GM12865 (cell line): ENCODE measurements at regions not wholly inside any gene's neighbourhood (a gene's known extent, or its start where the extent isn't known, plus 50 kb on each side); places are given as distances from the start of the nearest gene placed in this dataset.

ENCODE experiments used
- DNase-seq: peaks from one replicate; pipeline ENCODE4 v3.0.0; 2010; ENCODE audit warnings: low read depth
- H3K4me3 ChIP-seq: 2 replicates; pipeline ENCODE4 v1.5.1; 2011; ENCODE audit warnings: mild to moderate bottlenecking, low read depth, low read length, control low read depth
- TF ChIP-seq, protein P1 (sequence below): IDR thresholded peaks from 2 replicates; pipeline ENCODE4 v1.5.1; 2011; ENCODE audit warnings: low read length, control low read depth, low read depth, inconsistent platforms; ENCODE audit not compliant: insufficient read depth; ENCODE audit errors: missing control alignments

DNA sequence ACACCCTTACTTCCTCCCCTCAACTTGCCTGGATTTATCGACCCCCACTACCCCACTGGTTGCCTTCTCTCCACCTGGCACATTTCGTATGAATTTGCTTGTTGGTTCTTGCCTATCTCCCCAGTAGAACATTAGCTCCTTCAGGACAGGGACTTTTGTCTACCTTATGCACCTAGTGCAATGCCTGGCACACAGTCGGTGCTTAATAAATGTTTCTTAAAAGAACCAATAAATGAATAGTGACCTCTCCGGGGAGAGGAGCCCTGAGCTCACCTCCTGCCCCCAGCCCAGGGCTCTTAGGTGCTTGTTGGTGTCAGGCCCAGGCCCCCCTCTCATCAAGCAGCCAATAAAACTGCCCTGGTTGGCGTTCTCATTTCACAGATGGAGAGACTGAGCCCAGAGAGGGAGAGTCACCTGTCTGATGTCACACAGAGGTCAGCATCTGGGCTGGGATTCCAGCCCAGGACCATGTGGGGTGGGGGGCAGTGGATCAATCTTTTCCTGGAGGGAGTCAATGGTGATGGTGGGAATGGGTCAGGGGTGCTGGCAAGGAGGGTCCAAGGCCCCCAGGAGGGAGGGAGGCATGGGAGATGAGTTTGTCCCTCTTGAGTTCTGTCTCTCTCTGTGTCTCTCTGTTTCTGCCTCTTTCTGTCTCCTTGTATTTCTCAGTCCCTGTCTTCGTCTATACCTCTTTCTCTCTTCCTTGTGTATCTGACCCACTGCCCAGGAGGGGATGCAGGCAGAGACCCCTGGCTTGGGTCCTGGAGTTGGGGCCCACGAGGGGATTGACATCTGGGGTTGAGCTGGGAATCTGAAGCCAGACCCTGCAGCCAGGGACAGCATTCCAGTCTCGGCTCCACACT lies 89.6 kb downstream of the CEBPB start:
- TF ChIP-seq, protein P1, sequence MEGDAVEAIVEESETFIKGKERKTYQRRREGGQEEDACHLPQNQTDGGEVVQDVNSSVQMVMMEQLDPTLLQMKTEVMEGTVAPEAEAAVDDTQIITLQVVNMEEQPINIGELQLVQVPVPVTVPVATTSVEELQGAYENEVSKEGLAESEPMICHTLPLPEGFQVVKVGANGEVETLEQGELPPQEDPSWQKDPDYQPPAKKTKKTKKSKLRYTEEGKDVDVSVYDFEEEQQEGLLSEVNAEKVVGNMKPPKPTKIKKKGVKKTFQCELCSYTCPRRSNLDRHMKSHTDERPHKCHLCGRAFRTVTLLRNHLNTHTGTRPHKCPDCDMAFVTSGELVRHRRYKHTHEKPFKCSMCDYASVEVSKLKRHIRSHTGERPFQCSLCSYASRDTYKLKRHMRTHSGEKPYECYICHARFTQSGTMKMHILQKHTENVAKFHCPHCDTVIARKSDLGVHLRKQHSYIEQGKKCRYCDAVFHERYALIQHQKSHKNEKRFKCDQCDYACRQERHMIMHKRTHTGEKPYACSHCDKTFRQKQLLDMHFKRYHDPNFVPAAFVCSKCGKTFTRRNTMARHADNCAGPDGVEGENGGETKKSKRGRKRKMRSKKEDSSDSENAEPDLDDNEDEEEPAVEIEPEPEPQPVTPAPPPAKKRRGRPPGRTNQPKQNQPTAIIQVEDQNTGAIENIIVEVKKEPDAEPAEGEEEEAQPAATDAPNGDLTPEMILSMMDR = no peak
- H3K4me3 ChIP-seq = no peak overlapping the region
- DNase-seq = no peak

DNA sequence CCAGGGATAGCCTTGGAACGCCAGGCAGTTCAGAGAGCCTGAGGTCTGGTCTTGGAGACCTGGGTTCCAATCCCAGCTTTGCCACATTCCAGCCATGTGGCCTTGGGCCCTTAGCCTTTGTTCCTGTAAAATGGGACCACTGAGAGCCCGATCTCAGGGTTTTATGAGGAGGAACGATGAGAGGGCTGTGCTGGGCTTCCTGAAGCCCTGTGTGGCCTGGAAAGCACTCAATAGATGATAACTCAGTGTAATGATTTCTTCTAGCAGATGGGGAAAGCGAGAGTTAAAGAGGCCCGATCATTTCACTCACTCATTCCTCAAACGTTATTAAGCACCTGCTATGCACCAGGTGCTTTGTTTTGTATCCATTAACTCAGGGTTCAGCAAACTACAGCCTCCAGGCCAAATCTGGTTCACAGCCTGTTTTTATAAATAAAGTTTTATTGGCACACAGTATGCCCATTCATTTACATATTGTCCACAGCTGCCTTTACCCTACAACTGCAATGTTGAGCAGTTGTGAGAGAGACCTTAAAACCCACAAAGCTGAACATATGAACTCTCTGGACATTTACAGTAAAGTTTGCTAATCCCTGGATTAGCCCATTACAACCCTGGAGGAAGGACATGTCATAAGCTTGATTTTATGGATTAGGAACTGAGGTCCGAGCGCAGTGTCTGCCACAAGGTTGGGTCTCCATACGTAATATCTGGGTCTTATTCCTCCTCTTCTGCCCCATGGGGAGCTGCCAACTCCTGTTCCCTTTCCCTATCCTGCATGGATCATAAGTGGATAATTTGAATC lies 90.4 kb downstream of the CEBPB start:
- no peak for DNase-seq
- no peak overlapping the region for H3K4me3 ChIP-seq
- TF ChIP-seq, protein P1 = no peak

DNA sequence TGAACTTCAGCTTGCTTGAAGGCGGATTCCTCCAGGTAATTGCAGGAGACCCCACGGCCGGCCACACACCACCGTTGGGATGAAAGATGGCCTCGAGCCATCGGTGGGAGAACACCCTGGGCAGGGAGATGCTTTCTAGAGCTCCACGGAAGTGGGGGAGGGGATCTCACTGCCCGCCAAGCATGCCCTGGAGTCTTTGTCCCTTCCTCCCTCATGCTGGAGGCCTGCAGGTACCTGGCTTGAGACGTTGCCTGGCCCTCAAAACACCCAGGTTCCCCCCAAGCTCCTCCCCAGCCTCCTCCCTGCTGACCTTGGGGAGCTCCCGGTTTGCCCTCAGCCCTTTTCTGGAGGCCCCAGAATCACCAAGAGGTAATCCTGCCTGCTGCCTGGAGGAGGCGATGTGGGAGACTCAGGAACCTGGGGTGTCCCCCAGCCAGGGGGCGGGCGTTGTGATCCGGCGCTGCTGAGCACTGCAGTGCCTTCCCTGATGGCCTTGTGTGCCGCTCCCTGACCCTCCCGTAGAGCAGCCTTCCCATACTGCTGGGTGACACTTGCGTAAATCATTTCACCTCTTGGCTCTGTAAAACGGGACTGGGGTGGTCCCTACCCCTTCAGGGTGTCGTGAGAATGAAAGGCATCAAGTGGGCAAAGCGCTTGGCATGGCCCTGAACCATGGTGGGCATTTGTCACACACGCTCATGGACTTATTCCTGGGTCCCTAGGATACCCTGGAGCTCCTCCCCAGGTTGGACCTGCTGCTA lies 91.4 kb downstream of the CEBPB start:
- DNase-seq = peak; percentile 24
- no peak overlapping the region for H3K4me3 ChIP-seq
- TF ChIP-seq, protein P1 = peak; percentile 17

DNA sequence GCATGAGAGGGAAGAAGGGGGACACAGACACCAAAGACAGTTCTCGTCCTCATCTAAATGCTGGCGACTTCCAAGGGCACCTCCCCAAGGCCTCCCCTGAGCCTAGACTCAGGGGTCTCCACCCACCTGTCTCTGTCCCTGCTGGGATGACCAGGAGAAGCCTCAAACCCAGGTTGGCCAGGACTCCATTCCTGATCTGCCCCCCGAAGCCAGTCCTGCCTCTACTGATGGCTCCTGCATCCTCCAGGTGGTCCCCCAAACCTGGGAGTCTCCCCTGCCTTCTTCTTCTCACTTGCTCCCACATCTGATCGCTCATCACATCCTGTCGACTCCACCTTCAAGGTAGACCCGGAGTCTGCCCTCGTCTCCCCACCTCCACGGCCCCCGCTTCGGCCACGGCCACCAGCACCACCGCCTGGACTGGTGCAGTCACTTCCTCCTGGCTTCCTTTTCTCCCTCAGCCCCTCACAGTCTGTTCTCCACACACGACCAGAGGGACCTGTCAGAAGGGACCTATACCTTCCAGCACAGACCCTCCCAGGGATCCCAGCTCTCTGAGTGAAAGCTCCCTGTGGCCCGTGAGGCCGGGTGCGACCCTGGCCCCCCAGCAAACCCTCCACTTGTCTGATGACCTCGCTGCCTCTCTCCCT lies 92.1 kb downstream of the CEBPB start:
- TF ChIP-seq, protein P1 = no peak
- no peak for DNase-seq
- no peak overlapping the region for H3K4me3 ChIP-seq

DNA sequence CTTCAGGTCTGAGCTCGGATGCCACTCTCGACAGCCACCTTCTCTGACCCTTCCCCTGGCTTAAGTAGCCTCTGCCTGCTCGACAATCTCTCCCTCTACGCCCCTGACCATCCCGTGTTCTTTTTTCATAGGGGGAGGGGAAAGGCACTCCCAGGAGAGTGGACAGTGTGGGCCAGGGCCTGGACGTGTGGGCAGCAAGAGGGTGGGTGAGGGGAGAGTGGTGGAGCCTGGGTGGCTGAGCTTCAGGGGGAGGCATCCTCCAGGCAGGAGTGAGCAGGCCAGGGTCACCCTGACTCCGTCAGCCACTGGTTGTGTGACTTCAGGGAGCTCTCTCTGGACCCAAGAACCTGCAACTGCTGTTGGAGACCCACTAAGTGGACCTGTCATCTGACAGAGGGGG lies 92.7 kb downstream of the CEBPB start:
- DNase-seq = no peak
- TF ChIP-seq, protein P1 = no peak
- no peak overlapping the region for H3K4me3 ChIP-seq

DNA sequence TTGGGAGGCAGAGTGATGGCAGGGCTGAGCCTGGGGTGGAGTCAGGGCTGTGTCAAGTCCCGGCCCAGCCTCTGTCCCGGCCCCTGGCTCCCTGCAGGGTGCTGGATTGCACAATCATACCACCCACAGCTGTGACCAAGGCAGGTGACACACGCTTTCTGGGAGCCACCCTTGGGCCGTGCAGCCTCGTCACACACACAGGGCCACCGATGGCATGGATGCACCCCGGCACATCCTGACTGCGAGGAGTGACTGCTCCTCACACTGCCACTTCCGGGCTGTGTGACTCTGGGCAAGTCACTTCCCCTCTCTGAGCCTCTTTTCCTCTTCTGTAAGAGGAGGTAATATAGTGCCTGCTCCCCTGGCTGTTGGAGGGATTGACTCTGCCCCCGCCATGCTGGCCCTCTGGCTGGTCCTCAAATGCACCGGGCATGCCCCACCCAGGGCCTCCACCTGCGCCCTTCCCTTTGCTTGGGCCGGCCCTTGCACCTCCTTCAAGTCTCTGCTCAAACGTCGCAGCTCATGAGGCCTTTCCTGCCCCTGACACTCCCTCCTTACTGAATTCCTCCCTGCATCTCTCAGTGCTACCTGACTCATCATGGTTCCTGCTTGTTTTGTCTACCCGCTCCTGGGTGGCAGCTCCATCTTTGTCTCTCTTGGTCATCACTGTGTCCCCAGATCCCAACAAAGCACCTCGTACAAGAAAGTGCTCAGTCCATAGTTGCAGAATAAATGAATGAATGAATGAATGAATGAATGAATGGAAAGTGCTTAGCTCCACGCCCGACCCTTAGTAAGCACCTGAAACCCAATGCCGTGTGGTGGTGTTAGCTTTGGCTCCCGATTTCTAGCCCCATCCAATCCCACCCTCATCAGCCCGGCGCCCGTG lies 93.5 kb downstream of the CEBPB start:
- H3K4me3 ChIP-seq = no peak overlapping the region
- TF ChIP-seq, protein P1 = no peak
- DNase-seq = no peak
